Liver (tissue), 8 donors: ENCODE measurements at regions not wholly inside any gene's neighbourhood (a gene's known extent, or its start where the extent isn't known, plus 50 kb on each side); places are given as distances from the start of the nearest gene placed in this dataset.

Experiments
- DNase-seq: peaks from one replicate; pipeline ENCODE4 v3.0.0-alpha.2; 2017; ENCODE audit warnings: low spot score
- H3K27ac ChIP-seq, 2 donors: one replicate each; pipeline ENCODE4 v1.7.0; 2013; ENCODE audit warnings: inconsistent platforms in 2 of 2, low read length in 2 of 2, control low read depth in 1 of 2, low read depth in 1 of 2, mild to moderate bottlenecking in 1 of 2
- H3K27me3 ChIP-seq, 4 donors: one replicate each; pipeline versions ENCODE4 v1.6.1 to v1.7.0; 2013; ENCODE audit warnings: low read length in 3 of 4, inconsistent platforms in 1 of 4, mild to moderate bottlenecking in 1 of 4, moderate library complexity in 1 of 4; ENCODE audit not compliant: control insufficient read depth in 4 of 4, insufficient read depth in 4 of 4
- H3K36me3 ChIP-seq, 4 donors: one replicate each; pipeline versions ENCODE4 v1.6.1 to v1.7.0; 2013; ENCODE audit warnings: low read length in 3 of 4, mild to moderate bottlenecking in 3 of 4, low read depth in 1 of 4, moderate library complexity in 1 of 4; ENCODE audit not compliant: control insufficient read depth in 4 of 4, insufficient read depth in 3 of 4
- H3K4me1 ChIP-seq, 4 donors: one replicate each; pipeline versions ENCODE4 v1.6.1 to v1.7.0; 2013; ENCODE audit warnings: low read length in 3 of 4, mild to moderate bottlenecking in 3 of 4, moderate library complexity in 1 of 4; ENCODE audit not compliant: control insufficient read depth in 4 of 4, insufficient read depth in 4 of 4
- H3K4me3 ChIP-seq, 3 donors: one replicate each; pipeline versions ENCODE4 v1.6.1 to v1.7.0; 2013; ENCODE audit warnings: low read length in 3 of 3, control low read depth in 1 of 3, low read depth in 1 of 3, mild to moderate bottlenecking in 1 of 3
- H3K9ac ChIP-seq, 2 donors: one replicate each; pipeline ENCODE4 v1.7.0; 2013; ENCODE audit warnings: low read length in 2 of 2, mild to moderate bottlenecking in 2 of 2, moderate library complexity in 2 of 2, control low read depth in 1 of 2, low read depth in 1 of 2
- H3K9me3 ChIP-seq, 4 donors: one replicate each; pipeline versions ENCODE4 v1.6.1 to v1.7.0; 2013; ENCODE audit warnings: low read length in 3 of 4; ENCODE audit not compliant: control insufficient read depth in 4 of 4
- ATF3 ChIP-seq: IDR thresholded peaks from 2 replicates; pipeline ENCODE4 v1.6.1; 2016; ENCODE audit warnings: antibody characterized with exemption
- EGR1 ChIP-seq, 2 donors: IDR thresholded peaks; 2 replicates each; pipeline ENCODE4 v1.6.1; 2016 to 2018; ENCODE audit warnings: antibody characterized with exemption in 2 of 2, low read depth in 2 of 2
- FOXA1 ChIP-seq: IDR thresholded peaks from 2 replicates; pipeline ENCODE4 v1.6.1; 2016; ENCODE audit warnings: antibody characterized with exemption
- FOXA2 ChIP-seq: IDR thresholded peaks from 2 replicates; pipeline ENCODE4 v1.6.1; 2016; ENCODE audit warnings: antibody characterized with exemption
- GABPA ChIP-seq, 2 donors: IDR thresholded peaks in 1 of 2; conservative IDR thresholded peaks in 1 of 2; 2 replicates each; pipeline ENCODE4 v1.6.1; 2016; ENCODE audit warnings: antibody characterized with exemption in 2 of 2, mild to moderate bottlenecking in 1 of 2, moderate library complexity in 1 of 2
- HNF4A ChIP-seq, 2 donors: conservative IDR thresholded peaks; 2 replicates each; pipeline ENCODE4 v1.6.1; 2016; ENCODE audit warnings: antibody characterized with exemption in 2 of 2, mild to moderate bottlenecking in 2 of 2
- HNF4G ChIP-seq: IDR thresholded peaks from 2 replicates; pipeline ENCODE4 v1.6.1; 2016; ENCODE audit warnings: antibody characterized with exemption
- JUND ChIP-seq, 2 donors: IDR thresholded peaks; 2 replicates each; pipeline ENCODE4 v1.6.1; 2016; ENCODE audit warnings: antibody characterized with exemption in 2 of 2
- NR2F2 ChIP-seq: IDR thresholded peaks from 2 replicates; pipeline ENCODE4 v1.6.1; 2016; ENCODE audit warnings: antibody characterized with exemption
- RAD21 ChIP-seq, 2 donors: IDR thresholded peaks; 2 replicates each; pipeline ENCODE4 v1.6.1; 2016; ENCODE audit warnings: antibody characterized with exemption in 2 of 2, mild to moderate bottlenecking in 2 of 2
- RXRA ChIP-seq, 2 donors: IDR thresholded peaks; 2 replicates each; pipeline ENCODE4 v1.6.1; 2017 to 2018; ENCODE audit warnings: antibody characterized with exemption in 2 of 2, mild to moderate bottlenecking in 1 of 2
- SP1 ChIP-seq: IDR thresholded peaks from 2 replicates; pipeline ENCODE4 v1.6.1; 2018; ENCODE audit warnings: antibody characterized with exemption, mild to moderate bottlenecking
- TAF1 ChIP-seq: conservative IDR thresholded peaks from 2 replicates; pipeline ENCODE4 v1.6.1; 2016; ENCODE audit warnings: antibody characterized with exemption, mild to moderate bottlenecking
- YY1 ChIP-seq: IDR thresholded peaks from 2 replicates; pipeline ENCODE4 v1.6.1; 2016; ENCODE audit warnings: antibody characterized with exemption, mild to moderate bottlenecking
- ZBTB33 ChIP-seq: IDR thresholded peaks from 2 replicates; pipeline ENCODE4 v1.6.1; 2016; ENCODE audit warnings: antibody characterized with exemption
- WGBS: extraction: QIAGEN DNeasy Blood & Tissue Kit; methylation state at CpG from one replicate; pipeline ENCODE4 v1.1.7; 2013; 5-methylcytosine and 5-hydroxymethylcytosine counted together
- TF ChIP-seq, protein P1 (sequence below): IDR thresholded peaks from 2 replicates; pipeline ENCODE4 v1.6.1; 2016; ENCODE audit warnings: antibody characterized with exemption, mild to moderate bottlenecking
- TF ChIP-seq, protein P2 (sequence below): IDR thresholded peaks from 2 replicates; pipeline ENCODE4 v1.6.1; 2016; ENCODE audit warnings: antibody characterized with exemption
- TF ChIP-seq, protein P3 (sequence below): fragments of 150-350 bp; IDR thresholded peaks from 2 replicates; pipeline ENCODE4 v1.5.1; 2017; ENCODE audit warnings: improper control_type of control experiment, low read depth, low read length; ENCODE audit not compliant: missing input control
- donor health status: healthy.
- donor health status: healthy.
- donor health status: healthy.
- donor health status: healthy.
- donor health status: healthy.

DNA sequence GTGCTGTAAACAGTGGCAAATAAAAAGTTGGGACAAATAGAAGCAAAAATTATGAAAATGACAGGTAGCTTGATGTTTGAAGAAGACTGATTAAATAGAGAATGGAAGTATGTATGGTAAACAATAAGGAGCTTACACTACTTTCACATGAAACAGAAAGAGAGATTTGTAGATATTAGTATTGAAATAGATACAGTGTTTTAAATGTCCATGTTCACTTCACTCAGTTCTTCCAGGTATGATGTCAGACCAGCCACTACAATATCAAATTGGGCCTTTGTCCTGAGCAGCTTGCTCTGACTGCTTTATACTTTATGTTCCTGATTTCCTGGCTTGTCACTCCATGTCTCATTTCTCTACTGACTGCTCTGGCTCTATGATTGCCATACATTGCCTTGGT, 107.5 kb downstream of the CENPW start (continued):
- TF ChIP-seq, protein P1, sequence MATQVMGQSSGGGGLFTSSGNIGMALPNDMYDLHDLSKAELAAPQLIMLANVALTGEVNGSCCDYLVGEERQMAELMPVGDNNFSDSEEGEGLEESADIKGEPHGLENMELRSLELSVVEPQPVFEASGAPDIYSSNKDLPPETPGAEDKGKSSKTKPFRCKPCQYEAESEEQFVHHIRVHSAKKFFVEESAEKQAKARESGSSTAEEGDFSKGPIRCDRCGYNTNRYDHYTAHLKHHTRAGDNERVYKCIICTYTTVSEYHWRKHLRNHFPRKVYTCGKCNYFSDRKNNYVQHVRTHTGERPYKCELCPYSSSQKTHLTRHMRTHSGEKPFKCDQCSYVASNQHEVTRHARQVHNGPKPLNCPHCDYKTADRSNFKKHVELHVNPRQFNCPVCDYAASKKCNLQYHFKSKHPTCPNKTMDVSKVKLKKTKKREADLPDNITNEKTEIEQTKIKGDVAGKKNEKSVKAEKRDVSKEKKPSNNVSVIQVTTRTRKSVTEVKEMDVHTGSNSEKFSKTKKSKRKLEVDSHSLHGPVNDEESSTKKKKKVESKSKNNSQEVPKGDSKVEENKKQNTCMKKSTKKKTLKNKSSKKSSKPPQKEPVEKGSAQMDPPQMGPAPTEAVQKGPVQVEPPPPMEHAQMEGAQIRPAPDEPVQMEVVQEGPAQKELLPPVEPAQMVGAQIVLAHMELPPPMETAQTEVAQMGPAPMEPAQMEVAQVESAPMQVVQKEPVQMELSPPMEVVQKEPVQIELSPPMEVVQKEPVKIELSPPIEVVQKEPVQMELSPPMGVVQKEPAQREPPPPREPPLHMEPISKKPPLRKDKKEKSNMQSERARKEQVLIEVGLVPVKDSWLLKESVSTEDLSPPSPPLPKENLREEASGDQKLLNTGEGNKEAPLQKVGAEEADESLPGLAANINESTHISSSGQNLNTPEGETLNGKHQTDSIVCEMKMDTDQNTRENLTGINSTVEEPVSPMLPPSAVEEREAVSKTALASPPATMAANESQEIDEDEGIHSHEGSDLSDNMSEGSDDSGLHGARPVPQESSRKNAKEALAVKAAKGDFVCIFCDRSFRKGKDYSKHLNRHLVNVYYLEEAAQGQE = no peak
- TF ChIP-seq, protein P2, sequence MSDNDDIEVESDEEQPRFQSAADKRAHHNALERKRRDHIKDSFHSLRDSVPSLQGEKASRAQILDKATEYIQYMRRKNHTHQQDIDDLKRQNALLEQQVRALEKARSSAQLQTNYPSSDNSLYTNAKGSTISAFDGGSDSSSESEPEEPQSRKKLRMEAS = no peak
- TF ChIP-seq SP1 (no peak), HNF4A (conservative IDR thresholded peaks at IDR 0.05) (no peak), TAF1 (no peak), RAD21 (IDR thresholded peaks at IDR 0.05) (no peak)

DNA sequence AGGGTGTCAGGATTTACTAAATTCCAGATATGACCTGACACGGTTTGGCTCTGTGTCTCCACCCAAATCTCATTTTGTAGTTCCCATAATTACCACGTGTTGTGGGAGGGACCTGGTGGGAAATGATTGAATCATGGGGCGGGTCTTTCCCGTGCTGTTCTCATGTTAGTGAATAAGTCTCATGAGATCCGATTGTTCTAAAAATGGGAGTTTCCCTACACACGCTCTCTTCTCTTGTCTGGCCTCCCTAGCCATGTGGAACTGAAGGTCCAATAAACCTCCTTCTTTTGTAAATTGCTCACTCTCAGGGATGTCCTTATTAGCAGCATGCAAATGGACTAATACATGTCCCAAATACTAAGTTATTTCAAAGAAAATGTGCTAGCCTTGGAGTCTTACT, 121.1 kb downstream of the CENPW start:
- 81% methylated on average over 6 of the region's 6 CpGs for WGBS
- no peaks in the 10 kb centered on the region for H3K4me1 ChIP-seq
- H3K9ac ChIP-seq = no peak overlapping the region
- no peaks in the 10 kb centered on the region for H3K27me3 ChIP-seq
- no peak overlapping the region for H3K27ac ChIP-seq
- H3K36me3 ChIP-seq = no peaks in the 10 kb centered on the region
- TF ChIP-seq, protein P3, sequence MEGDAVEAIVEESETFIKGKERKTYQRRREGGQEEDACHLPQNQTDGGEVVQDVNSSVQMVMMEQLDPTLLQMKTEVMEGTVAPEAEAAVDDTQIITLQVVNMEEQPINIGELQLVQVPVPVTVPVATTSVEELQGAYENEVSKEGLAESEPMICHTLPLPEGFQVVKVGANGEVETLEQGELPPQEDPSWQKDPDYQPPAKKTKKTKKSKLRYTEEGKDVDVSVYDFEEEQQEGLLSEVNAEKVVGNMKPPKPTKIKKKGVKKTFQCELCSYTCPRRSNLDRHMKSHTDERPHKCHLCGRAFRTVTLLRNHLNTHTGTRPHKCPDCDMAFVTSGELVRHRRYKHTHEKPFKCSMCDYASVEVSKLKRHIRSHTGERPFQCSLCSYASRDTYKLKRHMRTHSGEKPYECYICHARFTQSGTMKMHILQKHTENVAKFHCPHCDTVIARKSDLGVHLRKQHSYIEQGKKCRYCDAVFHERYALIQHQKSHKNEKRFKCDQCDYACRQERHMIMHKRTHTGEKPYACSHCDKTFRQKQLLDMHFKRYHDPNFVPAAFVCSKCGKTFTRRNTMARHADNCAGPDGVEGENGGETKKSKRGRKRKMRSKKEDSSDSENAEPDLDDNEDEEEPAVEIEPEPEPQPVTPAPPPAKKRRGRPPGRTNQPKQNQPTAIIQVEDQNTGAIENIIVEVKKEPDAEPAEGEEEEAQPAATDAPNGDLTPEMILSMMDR = no peak
- TF ChIP-seq NR2F2 = no peak
- no peak for DNase-seq
- H3K4me3 ChIP-seq = no peak overlapping the region
- no peaks in the 10 kb centered on the region for H3K9me3 ChIP-seq

DNA sequence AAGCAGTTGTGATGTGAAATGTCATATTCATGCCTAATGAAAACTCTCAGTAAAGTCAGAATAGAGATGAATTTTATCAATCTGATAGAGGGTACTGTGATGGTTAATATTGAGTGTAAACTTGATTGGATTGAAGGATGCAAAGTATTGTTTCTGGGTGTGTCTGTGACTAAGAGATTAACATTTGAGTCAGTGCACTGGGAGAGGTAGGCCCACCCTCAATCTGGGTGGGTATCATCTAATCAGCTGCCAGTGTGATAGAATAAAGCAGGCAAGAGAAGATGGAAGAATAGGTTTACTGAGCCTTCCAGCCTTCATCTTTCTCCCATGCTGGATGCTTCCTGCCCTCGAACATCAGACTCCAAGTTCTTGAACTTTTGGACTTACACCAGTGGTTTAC, 124.3 kb downstream of the CENPW start:
- DNase-seq = no peak
- no peaks in the 10 kb centered on the region for H3K9me3 ChIP-seq
- no peak overlapping the region for H3K27ac ChIP-seq
- H3K4me1 ChIP-seq = no peaks in the 10 kb centered on the region
- H3K4me3 ChIP-seq = no peak overlapping the region
- H3K27me3 ChIP-seq = no peaks in the 10 kb centered on the region
- H3K36me3 ChIP-seq = no peaks in the 10 kb centered on the region
- 77% methylated on average over 1 of the region's 1 CpG for WGBS
- no peak overlapping the region for H3K9ac ChIP-seq
- TF ChIP-seq JUND (IDR thresholded peaks at IDR 0.05) = no peak
- no peak for TF ChIP-seq RAD21 (IDR thresholded peaks at IDR 0.05)
- TF ChIP-seq FOXA2 = no peak
- no peak for TF ChIP-seq ATF3
- TF ChIP-seq NR2F2 = no peak
- no peak for TF ChIP-seq RXRA (IDR thresholded peaks at IDR 0.05)
- no peak for TF ChIP-seq TAF1
- no peak for TF ChIP-seq HNF4A (conservative IDR thresholded peaks at IDR 0.05)
- no peak for TF ChIP-seq HNF4G
- TF ChIP-seq ZBTB33 = no peak
- TF ChIP-seq, protein P2 = no peak
- TF ChIP-seq SP1 = no peak
- TF ChIP-seq YY1 = no peak
- no peak for TF ChIP-seq FOXA1
- no peak for TF ChIP-seq GABPA (IDR thresholded peaks at IDR 0.05 in 1 of 2, conservative IDR thresholded peaks at IDR 0.05 in 1 of 2)
- TF ChIP-seq EGR1 (IDR thresholded peaks at IDR 0.05; ENCODE audit: low read depth in 2 of 2) = no peak
- TF ChIP-seq, protein P1 = no peak
